ENCODE measurements at regions not wholly inside any gene's neighbourhood (a gene's known extent, or its start where the extent isn't known, plus 50 kb on each side); places are given as distances from the start of the nearest gene placed in this dataset.

DNA sequence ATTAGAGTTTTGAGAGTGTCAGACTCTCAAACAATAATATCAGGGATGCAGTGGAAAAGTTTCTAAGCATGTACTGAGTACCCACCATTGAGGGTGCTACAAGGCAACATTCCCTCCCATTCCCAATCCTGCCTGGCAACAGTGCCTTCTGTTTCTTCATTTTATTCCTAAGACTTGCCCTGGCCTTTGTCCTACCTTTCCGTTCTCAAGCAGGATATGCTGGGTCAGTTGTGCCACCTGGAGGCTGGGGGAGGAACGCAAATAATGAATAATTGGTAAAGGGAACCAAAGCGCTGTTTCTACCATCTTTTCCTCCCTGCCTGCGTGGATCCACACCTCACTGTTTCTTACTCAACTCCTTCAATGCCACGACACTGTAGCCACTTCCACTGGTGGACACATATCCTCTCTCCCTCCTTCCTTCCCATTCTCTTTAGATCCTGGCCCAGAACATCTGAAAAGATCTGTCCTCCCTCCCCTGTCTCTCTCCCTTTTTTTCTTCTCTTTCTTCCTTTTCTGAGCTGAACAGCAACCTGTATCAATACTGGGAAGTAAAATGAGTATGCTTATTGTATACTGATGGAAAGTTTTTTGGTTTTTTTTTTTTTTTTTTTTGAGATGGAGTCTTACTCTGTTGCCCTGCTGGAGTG, 149.5 kb downstream of the C9orf152 start:
- DNase-seq (ENCODE audit: low read depth in 3 of 3), result peak in 1 of 3 donors; percentile 38

DNA sequence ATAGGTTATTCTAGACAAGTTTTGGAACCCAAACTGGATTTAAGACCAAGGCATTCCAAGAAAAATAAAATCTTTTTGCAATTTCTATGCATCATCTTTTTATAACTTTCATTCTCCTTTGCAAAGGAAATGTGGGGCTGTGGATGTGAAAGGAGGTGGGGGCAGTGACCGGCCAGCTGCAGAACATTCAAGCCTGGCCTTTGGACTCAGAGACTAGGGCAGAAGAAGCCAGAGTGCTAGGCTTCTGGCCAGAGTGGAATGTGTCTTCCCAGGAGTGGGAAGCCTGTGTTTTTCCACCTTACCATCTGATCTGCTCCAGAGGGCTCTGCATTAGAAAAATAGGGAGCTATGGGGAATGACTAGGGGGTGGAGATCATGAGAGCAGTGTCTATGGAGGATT, 148.5 kb downstream of the C9orf152 start:
- DNase-seq (ENCODE audit: low read depth in 3 of 3), result no peak

DNA sequence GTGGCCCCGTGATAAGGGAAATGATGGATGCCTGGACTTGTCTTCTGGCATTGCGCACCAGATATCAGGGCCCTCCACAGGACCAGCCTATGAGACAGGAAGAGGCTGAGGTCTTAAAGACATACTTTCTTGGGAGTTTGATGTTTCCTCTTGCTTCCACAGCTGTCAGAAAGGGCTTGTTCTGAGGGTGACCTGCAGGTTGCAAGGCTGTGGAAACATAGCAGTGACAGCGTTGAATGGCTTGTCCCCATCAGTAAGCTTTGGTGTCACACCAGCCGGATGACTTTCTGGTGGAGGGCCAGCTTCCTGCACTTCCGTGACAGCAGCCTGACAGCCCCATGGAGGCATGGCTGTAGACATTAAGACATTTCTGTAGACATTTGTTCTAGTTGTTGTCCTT, 143.2 kb downstream of the C9orf152 start:
- no peak for DNase-seq (ENCODE audit: low read depth in 3 of 3)

DNA sequence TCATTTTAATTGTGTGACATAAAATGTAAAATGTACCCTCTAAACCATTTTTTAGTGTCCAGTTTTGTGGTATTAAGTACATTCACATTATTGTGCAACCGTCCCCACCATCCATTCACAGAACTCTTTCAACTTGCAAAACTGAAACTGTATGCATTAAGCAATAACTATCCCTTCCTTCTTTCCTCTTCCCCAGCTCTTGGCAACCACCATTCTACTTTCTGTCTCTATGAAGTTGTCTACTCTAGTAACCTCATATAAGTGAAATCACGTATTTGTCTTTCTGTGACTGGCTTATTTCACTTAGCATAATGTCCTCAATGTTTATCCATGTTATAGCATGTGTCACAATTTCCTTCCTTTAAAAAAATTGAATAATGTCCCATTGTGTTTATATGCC, 142.4 kb downstream of the C9orf152 start:
- no peak for DNase-seq (ENCODE audit: low read depth in 3 of 3)

DNA sequence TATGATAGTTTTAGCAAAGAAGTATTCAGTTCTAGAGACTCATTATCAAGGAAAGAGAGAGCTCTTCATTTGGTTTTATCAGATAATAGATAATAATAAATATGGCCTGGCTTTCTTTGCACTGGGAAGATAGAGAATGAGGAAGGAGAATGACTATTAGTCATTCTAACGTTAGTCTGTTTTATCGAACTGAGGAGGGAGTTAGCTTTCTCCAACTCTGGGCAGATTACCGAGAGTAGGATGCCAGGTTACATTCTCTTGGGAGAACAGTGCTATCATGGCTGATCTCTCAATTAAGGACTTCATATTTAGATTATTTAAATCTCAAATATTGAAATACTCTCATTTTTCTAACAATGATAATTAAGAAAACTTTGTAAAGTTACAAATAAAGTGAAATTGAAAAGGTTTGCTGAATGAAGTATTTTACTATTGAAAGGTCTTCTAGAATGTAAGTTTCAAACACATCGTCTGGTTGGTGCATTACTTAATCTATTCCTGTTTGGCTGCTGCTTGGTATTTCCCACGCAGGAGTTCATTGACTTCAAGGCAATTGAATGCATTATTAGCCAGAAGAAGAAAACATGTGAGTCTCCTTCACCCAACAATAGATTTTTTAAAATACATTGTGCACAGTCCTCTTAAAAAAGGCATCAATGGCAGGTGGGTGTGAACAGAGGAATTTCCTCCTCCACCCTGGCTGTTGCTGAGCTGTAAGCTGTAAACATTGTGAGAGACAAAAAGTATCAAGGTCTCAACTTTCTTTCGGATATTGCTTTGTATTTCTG, 140.8 kb downstream of the C9orf152 start:
- DNase-seq (ENCODE audit: low read depth in 3 of 3), result no peak

DNA sequence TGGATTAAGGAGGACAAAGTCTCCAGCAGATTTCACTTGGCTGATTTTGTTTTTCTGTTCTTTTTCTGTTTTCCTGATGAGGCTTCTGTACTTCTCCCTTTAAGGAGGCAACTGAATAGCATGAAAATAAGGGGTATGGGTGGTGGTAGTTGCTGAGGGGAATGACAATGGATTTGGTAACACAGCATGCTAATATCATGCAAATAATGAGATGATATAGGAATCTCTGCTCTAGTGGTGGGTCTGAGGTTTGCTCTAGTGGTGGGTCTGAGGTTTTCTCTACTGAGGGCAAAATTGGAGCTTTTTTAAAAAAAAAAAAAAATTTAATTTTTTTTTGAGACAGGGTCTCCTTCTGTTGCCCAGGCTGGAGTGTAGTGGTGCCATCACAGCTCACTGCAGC, 139.7 kb downstream of the C9orf152 start:
- no peak for DNase-seq (ENCODE audit: low read depth in 3 of 3)

- DNase-seq (ENCODE audit: low read depth in 3 of 3), result no peak
Observed at GRCh38 chr9:110069326-110070248, 138.4 kb downstream of the C9orf152 start.

GRCh38 chr9:110072597-110073355, 135.2 kb downstream of the C9orf152 start:
- DNase-seq (ENCODE audit: low read depth in 3 of 3), result no peak

GRCh38 chr9:110073356-110073905, 134.5 kb downstream of the C9orf152 start:
- DNase-seq (ENCODE audit: low read depth in 3 of 3), result no peak

DNA sequence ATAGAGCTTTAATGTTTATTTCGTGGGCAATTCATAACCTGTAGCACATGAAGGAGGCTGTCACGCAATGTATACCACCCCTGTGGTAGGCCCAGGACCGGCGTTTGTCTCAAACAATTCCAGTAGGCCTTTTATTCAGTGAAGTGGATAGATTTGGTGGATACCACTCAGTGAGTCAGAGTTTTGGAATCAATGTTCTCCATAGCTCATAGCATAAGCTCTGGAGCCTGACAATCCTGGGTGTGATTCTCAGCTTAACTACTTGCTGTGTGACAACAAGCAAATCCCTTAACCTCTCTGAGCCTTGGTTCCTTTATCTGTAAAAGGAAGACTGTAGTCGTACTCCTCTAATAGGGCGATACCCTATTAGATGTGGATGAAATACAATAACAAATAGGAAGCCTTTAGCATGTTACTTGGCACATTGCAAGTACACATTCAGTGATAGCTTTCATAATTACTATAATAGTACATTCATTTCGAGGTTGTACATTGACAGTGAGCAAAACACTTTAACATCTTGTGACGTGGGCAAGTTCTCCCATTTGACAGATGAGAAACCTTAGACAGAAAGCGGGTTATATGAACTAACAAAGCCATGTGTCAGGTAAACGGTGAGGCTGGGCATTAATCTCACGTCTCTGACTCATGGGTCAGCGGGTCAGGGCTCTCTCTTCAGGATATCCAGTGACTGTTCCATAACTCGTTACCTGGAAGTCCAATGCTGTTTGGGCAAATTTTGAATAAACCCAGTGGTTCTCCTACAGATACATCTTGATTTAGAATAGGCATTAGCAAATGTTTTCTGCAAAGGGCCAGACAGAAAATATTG, 130.8 kb downstream of the C9orf152 start:
- no peak for DNase-seq (ENCODE audit: low read depth in 3 of 3)

DNA sequence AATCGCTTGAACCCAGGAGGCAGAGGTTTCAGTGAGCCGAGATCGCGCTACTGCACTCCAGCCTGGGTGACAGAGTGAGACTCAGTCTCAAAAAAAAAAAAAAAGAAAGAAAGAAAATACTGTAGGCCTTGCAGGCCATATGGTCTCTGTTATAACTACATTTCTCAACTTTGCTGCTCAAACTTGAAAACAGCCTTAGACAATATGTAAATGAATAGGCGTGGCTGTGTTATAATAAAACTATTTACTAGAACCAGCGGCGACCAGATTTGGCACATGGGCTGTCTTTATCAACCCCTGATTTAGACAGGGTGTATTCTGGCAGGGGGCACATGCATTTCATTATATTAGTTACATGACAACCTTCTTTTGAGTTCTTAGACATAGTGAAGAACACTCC, 130.0 kb downstream of the C9orf152 start:
- no peak for DNase-seq (ENCODE audit: low read depth in 3 of 3)

GRCh38 chr9:110078604-110079003, 129.4 kb downstream of the C9orf152 start:
- no peak for DNase-seq (ENCODE audit: low read depth in 3 of 3)

- no peak for DNase-seq (ENCODE audit: low read depth in 3 of 3)
Observed at GRCh38 chr9:110081395-110081794, 126.6 kb downstream of the C9orf152 start.

DNA sequence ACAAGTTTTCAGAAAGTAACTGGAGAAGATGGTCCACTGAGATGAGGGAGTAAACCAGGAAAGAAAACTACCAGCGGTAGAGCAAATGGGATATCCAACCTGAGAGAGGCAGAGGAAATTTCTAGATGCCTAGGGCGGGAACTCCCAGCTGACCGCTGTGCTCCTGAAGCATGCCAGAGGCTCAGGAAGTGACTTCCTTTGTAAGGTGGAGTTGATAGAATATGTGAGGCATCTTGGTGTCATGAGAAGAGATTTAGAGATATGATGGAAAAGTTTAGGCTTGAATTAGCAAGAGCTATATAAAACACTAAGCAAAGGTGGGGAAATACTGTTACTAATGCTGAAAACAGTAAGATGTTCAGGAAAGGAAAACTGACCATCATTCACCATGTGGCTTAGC, 124.1 kb downstream of the C9orf152 start:
- DNase-seq (ENCODE audit: low read depth in 3 of 3), result no peak

- no peak for DNase-seq (ENCODE audit: low read depth in 3 of 3)
Observed at GRCh38 chr9:110086537-110086936, 121.4 kb downstream of the C9orf152 start.

- DNase-seq (ENCODE audit: low read depth in 3 of 3), result no peak
Observed at GRCh38 chr9:110087605-110088004, 120.4 kb downstream of the C9orf152 start.

DNA sequence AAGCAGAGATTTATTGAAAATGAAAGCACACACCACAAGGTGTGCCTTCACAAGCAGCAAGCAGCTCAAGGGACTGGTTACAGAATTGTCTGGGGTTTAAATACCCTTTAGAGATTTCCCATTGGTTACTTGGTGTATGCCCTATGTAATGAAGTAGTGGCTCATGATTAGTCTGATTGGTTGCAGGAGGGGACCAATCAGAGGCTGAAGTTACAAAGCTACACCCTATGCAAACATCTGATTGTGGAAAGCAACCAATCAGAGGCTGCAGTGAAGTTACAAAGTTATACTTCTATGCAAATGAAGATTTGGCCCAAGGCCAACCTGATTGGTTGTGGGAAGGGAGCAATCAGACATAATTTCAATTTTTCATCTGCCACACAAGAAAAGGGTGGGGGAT, 119.9 kb downstream of the C9orf152 start:
- DNase-seq (ENCODE audit: low read depth in 3 of 3), result no peak

GRCh38 chr9:110089681-110090370, 118.1 kb downstream of the C9orf152 start:
- no peak for DNase-seq (ENCODE audit: low read depth in 3 of 3)

GRCh38 chr9:110092792-110093191, 115.2 kb downstream of the C9orf152 start:
- DNase-seq (ENCODE audit: low read depth in 3 of 3), result no peak

- DNase-seq (ENCODE audit: low read depth in 3 of 3), result no peak
Observed at GRCh38 chr9:110093417-110093816, 114.5 kb downstream of the C9orf152 start.
